ENCODE measurements at regions not wholly inside any gene's neighbourhood (a gene's known extent, or its start where the extent isn't known, plus 50 kb on each side); places are given as distances from the start of the nearest gene placed in this dataset.
"Not testable (repeated sequence)": the region's sequence is repeated elsewhere in the genome, so short reads cannot be mapped to it uniquely, and the experiment has no call there.

DNA sequence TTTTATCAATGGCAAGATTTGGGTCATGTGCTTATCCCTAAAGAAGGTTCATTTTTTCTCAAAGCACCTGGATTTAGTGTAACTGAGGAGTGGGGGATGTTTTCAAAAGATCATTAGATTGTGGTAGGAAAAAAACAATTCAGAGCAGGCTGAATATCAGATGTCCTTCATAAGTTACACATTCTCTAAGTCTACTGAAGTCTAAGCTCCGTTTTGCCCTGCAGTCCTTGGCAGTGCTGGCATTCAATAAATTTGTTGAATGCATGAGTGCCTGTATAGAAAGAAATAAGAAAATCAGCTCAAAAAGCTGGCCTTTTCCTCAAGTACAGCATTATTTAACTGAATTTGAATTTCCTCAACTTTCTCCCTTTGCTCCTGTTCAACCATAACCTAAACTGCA lies 819.0 kb upstream of the GRM7 start:
- Histone ChIP-seq H3K4me3 (ENCODE audit: low read depth, low read length) (no peak overlapping the region), H3K36me3 (replicated peaks) (no peaks in the 10 kb centered on the region), H3K27ac (no peak overlapping the region), H3K27me3 (replicated peaks) (no peaks in the 10 kb centered on the region)
- in situ Hi-C loops (cut with HindIII; ENCODE audit: low pct_ligation_motif_present, low sequenced_read_pairs) = no loop called here
- DNase-seq = no peak
- TF ChIP-seq, protein P1, sequence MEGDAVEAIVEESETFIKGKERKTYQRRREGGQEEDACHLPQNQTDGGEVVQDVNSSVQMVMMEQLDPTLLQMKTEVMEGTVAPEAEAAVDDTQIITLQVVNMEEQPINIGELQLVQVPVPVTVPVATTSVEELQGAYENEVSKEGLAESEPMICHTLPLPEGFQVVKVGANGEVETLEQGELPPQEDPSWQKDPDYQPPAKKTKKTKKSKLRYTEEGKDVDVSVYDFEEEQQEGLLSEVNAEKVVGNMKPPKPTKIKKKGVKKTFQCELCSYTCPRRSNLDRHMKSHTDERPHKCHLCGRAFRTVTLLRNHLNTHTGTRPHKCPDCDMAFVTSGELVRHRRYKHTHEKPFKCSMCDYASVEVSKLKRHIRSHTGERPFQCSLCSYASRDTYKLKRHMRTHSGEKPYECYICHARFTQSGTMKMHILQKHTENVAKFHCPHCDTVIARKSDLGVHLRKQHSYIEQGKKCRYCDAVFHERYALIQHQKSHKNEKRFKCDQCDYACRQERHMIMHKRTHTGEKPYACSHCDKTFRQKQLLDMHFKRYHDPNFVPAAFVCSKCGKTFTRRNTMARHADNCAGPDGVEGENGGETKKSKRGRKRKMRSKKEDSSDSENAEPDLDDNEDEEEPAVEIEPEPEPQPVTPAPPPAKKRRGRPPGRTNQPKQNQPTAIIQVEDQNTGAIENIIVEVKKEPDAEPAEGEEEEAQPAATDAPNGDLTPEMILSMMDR (IDR thresholded peaks at IDR 0.05; ENCODE audit: low read depth, low read length, missing control alignments) = no peak

DNA sequence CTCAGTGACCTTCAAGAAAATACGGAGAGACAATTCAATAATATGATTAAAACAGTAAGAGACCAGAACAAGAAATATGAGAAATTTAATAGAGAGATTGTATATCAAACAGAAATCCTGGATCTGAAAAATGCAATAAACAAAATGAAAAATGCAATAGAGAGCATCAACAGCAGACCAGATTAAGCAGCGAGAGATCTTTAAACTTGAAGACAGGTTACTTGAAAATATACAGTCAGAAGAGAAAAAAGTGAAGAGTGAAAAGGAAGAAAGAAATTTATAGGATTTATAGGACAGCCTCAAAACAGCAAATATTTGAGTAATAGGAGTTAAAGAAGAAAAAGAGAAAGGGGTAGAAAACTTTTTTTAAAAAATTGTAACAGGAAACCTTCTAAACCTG lies 813.9 kb upstream of the GRM7 start:
- TF ChIP-seq, protein P1 (IDR thresholded peaks at IDR 0.05; ENCODE audit: low read depth, low read length, missing control alignments) = no peak

DNA sequence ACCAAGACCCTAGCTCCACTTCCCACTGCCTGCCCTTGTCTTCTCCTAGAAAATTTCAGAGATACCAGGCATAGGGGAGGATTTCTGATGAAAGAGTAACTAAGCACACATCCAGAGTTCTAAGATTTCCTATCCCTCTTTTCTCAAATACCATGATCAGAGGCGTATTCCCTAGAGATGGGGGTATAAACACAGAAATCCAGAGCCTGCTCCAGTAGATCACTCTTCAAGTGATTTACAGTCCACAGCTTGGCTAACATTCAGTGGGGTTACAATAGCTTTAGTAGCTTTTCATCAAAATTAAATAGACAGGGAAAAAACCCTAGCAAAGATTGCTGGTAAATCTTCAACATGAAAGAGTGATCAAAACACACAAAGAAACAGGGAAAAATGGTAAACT lies 800.7 kb upstream of the GRM7 start:
- Histone ChIP-seq H3K27me3 (replicated peaks) (no peaks in the 10 kb centered on the region), H3K4me3 (ENCODE audit: low read depth, low read length) (no peak overlapping the region), H3K27ac (no peak overlapping the region), H3K36me3 (replicated peaks) (no peaks in the 10 kb centered on the region)
- DNase-seq = no peak
- in situ Hi-C loops (cut with HindIII; ENCODE audit: low pct_ligation_motif_present, low sequenced_read_pairs) = no loop called here
- TF ChIP-seq, protein P1 (IDR thresholded peaks at IDR 0.05; ENCODE audit: low read depth, low read length, missing control alignments) = no peak

More for the DNA sequence above, 813.9 kb upstream of the GRM7 start:
- no peak for DNase-seq
- in situ Hi-C loops (cut with HindIII; ENCODE audit: low pct_ligation_motif_present, low sequenced_read_pairs) = no loop called here
- H3K27ac ChIP-seq = no peak overlapping the region
- H3K4me3 ChIP-seq (ENCODE audit: low read depth, low read length) = no peak overlapping the region
- no peaks in the 10 kb centered on the region for H3K27me3 ChIP-seq (replicated peaks)
- H3K36me3 ChIP-seq (replicated peaks) = no peaks in the 10 kb centered on the region

DNA sequence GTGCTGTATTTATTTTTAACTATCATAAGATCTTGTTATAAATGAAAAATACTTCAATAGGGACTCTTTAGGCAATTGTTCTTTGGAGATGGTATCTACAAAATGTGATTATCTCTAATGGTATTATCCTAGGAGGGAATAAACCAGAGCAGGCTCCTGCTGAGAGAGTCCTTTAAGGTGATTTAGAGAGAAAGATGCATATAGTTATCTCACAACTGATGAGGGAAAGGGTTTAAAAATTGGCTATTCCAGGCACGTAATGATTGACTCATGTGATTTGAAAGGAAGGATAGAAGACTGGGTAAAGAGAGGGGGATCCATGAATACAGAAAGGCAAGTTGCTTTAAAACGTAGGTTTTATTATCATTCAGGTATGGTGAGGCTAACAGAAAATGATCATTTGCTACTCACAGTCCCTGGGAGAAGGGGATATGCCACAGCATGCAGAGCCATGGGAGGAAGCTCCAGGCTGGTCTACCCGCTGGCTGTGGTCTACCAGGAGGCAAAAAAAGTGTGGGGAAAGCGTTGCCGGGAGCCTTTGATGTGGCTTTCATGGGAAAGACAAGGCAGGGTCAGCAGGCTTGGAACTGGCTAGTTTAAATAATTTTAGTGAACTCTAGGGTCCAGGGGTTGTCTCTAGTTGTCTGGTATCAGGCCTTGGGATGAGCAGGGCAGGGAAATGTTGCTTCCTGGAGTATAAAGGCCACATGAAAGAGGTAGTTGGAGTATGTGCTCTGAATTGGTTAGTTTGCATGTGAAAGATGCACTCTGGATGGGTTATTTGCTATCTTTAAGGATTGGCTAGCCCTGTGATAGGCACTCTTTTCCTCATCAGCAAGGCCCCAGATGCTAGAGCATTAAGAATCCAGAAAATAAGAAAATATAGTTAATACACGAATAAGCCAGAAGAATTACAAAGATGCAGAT lies 798.4 kb upstream of the GRM7 start:
- in situ Hi-C loops (cut with HindIII; ENCODE audit: low pct_ligation_motif_present, low sequenced_read_pairs) = no loop called here
- H3K36me3 ChIP-seq (replicated peaks) = no peaks in the 10 kb centered on the region
- TF ChIP-seq, protein P1 (IDR thresholded peaks at IDR 0.05; ENCODE audit: low read depth, low read length, missing control alignments) = no peak
- no peak overlapping the region for H3K27ac ChIP-seq
- no peaks in the 10 kb centered on the region for H3K27me3 ChIP-seq (replicated peaks)
- no peak for DNase-seq
- H3K4me3 ChIP-seq (ENCODE audit: low read depth, low read length) = no peak overlapping the region

DNA sequence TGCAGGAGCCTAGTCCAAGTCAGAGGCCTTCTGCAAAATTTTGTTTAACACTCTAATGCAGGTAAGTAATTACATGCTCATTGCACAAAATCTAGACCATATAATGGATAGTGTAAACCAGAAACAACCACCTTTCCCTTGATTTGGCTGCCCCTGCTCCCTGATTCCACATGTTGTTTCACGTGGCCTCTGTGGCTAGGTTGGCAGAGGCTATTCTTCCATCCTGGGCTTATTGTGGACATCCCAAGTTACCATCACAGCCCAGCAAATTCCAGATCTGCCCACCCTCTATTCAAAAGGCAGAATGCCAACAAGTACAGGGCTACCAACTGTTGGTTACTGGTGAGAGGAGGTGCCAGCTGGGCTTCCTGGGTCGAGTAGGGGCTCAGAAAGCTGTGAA lies 794.5 kb upstream of the GRM7 start:
- Histone ChIP-seq H3K36me3 (replicated peaks) (no peaks in the 10 kb centered on the region), H3K27me3 (replicated peaks) (no peaks in the 10 kb centered on the region), H3K27ac (no peak overlapping the region), H3K4me3 (ENCODE audit: low read depth, low read length) (no peak overlapping the region)
- in situ Hi-C loops (cut with HindIII; ENCODE audit: low pct_ligation_motif_present, low sequenced_read_pairs) = no loop called here
- DNase-seq = no peak
- TF ChIP-seq, protein P1 (IDR thresholded peaks at IDR 0.05; ENCODE audit: low read depth, low read length, missing control alignments) = no peak

DNA sequence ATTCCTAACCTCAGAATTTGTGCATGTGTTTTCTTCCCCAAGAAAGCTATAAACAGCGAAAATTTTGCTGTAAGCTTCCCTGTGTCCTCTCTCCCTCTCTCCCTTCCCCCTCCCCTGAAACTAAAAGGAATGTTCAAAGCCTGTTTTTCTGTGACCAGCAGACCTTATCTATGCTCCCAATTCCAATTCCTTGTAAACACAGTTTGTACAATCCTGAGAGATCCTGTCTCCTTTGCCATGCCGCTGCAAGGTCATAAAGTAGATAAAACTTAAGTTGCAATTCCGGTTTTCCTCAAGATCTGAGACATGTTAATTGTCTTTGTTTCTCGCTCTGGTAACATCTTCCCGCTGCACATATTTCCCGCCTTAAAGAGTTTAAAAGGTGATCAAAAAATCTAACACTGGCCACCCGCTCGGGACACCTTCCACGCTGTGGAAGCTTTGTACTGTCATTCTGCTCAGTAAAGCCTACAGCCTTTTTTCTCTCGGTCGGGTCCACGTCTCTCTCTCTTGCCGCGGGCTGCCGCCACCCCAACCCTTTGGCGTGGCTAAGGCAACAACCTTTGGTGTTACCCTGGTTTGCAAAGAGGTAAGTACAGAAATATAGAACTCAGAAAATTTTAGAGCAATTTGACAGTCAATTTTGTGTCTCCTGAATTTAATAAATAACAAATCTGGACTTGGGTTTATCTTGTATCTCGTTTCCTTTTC lies 793.9 kb upstream of the GRM7 start:
- H3K27ac ChIP-seq; H3K36me3 ChIP-seq (replicated peaks); in situ Hi-C loops (cut with HindIII; ENCODE audit: low pct_ligation_motif_present, low sequenced_read_pairs); DNase-seq; H3K4me3 ChIP-seq (ENCODE audit: low read depth, low read length); H3K27me3 ChIP-seq (replicated peaks): not testable (repeated sequence)
